NB4 (cell line): ENCODE measurements at regions not wholly inside any gene's neighbourhood (a gene's known extent, or its start where the extent isn't known, plus 50 kb on each side); places are given as distances from the start of the nearest gene placed in this dataset.

Experiments
- CTCF ChIP-seq: IDR thresholded peaks from one replicate; pipeline ENCODE4 v1.5.1; 2012; ENCODE audit warnings: low read depth, low read length
- MAX ChIP-seq: IDR thresholded peaks from 2 replicates; pipeline ENCODE4 v1.6.1; 2011; ENCODE audit warnings: low read depth, low read length

- TF ChIP-seq CTCF (no peak), MAX (no peak)
Measured at GRCh38 chr2:59076079-59076619, 835.0 kb upstream of the FANCL start.
